Activated CD8-positive, alpha-beta memory T cell treated with anti-CD3 and anti-CD28 coated beads, Interleukin-2, amount 50 U/mL, for 48 hours (primary cell): ENCODE measurements at regions not wholly inside any gene's neighbourhood (a gene's known extent, or its start where the extent isn't known, plus 50 kb on each side); places are given as distances from the start of the nearest gene placed in this dataset.
"Not testable (repeated sequence)": the region's sequence is repeated elsewhere in the genome, so short reads cannot be mapped to it uniquely, and the experiment has no call there.

Experiments used
- DNase-seq: peaks from one replicate; pipeline ENCODE4 v3.0.0-alpha.2; 2020

DNA sequence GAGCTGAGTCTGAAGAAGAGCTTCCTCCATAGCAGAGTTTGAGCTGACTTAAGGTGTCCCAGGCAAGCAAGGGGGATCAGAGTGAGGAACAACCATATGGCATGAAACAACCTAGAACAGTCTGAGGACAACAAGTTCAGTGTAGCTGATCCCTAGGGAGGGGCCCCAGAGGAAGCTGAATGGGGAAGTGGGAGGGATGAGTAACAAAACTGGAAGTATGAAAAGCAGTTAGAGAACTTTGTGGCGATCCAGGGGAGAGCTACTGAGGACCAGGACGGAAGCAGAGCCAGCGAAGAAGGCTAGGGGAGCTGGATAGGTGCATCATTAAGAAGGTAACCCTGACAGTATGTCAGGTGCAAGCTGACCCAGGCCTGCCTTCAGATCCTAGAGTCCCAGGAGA lies 580.8 kb downstream of the BNC2 start:
- no peak for DNase-seq

DNA sequence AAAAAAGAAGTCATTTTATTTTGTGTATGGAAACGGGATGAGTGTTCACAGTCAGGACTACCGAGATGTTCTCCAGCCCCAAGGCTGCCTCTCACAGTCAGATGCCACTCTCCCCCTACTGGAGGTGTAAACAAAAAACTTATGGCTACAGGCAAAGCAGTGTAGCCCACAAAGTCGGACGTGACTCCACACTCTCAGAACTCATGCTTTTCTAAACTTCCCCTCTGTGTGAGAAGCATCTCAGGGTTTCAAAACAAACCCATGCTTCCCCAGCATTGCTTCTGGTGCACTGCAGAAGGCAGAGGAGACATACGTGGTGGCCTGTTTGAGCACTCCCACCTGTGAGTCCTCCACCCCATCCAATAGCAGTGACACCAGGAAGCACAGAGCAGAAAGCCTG lies 580.3 kb downstream of the BNC2 start:
- DNase-seq = no peak

DNA sequence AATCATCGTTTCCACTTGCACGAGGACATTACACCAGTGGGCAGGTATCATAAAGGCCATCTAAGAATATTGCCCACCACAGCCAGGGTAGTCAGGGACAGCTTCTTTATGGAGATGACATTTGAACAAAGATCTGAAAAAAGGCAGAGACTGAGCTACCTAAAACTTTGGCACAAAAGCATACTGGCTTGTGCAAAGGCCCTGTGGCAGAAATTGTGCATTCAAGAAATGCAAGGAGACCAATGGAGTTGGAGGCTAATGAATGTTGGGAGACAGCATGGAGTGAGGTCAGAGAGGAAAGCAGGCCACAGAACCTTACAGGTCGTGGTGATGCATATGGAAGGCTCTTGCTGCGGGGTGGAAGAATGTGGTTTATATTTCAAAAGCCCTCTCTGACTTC lies 578.5 kb downstream of the BNC2 start:
- DNase-seq = no peak

DNA sequence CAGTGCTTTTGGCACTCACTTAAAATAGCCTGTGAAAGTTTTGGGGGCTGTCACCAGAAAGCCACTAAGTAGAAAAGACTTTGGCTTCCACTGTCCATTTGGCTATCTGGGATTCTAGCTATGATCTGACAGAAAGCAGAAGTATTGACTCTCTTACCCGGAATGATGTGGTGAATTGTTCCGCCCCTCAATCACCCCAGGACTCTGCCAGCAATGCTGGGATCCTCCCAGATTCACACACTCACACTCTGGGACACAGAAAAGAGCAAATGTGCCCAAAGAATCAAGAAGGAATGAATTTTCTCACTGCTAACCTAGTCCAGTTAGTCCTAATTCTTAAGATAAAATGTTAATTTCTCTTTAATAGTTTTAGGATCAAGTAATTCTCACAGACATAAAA lies 576.9 kb downstream of the BNC2 start:
- DNase-seq = no peak

DNA sequence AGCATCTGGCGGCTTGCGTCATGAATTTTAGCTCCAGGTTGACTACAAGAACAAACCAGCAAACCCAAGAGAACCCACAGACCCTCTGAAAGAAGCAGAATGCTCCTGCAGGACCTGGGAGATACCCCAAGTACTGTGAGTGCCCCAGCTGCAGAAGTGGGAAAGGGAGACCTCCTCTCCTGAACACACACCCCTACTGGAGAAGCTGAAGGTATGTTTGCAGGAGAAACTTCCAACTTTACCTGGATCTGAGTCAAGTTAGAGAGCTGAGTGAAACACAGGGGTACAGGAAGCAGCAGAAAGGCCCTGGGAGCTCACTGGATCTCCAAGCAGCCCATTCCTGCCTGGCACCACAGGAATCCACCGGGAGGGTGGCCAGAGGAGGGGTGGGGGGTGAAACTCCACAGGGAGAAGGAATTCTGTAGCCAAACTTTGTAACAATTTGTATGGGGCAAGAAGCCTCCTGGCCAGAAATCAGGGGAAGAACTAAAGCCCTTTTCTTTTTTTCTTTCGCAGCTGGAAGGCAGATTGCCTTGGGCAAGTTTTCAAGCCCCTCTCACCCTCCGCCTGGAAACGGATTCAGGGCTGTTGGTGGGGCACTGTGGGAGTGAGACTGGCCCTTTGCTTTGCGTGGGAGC lies 576.2 kb downstream of the BNC2 start:
- DNase-seq = no peak

DNA sequence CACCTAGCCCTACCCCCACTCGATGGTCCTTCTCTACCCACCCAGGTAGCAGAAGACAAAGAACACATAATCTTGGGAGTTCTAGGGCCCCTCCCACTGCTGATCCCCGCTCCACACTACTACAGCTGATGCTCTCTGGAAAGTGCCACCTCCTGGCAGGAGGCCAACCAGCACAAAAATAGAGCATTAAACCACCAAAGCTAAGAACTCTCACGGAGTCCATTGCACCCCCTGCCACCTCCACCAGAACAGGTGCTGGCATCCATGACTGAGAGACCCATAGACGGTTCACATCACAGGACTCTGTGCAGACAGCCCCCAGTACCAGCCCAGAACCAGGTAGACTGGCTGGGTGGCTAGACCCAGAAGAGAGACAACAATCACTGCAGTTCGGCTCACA lies 575.5 kb downstream of the BNC2 start:
- not testable (repeated sequence) for DNase-seq

DNA sequence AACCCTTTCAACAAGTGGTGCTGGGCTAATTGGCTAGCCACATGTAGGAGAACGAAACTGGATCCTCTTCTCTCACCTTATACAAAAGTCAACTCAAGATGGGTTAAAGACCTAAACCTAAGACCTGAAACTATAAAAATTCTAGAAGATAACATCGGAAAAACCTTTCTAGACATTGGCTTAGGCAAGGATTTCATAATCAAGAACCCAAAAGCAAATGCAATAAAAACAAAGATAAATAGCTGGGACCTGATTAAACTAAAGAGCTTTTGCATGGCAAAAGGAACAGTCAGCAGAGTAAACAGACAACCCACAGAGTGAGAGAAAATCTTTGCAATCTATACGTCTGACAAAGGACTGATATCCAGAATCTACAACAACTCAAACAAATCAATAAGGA lies 571.1 kb downstream of the BNC2 start:
- DNase-seq = not testable (repeated sequence)

DNA sequence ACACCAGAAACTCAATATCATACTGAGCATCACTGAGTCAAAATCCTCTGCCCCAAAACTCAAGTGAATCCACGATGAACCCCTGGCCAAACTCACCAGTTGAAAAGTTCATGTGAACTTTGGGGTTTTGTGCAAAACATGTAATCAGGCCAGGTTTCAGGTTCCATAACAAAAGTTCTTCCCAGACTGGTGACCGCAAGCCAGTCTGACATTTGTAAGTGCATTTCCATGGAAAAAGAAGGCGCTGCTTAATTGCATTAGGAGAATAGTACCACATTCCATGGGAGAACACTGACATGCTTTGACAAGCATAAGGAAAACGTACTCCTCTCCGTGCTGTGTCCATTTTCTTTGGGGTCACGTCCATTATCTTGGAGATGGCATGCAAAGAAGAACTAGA lies 567.0 kb downstream of the BNC2 start:
- no peak for DNase-seq

DNA sequence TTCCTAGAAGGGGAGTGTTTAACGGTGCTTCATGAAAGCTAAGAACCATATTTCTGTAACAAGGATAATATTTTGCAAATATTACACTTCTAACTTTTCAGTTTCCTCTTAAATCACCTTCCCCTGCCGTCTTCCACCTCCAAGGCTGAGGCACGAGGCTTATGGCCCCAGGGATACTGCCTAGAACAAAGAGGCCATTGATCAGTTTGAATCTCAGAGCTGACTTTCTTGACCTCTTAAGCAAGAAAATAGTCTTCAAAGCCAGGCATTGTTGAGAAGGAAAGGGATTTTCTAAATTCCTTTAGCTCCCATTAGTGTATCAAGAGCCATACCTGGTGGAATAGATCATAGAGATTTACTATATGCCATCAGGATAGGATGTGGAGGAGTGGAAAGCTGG lies 566.2 kb downstream of the BNC2 start:
- no peak for DNase-seq

DNA sequence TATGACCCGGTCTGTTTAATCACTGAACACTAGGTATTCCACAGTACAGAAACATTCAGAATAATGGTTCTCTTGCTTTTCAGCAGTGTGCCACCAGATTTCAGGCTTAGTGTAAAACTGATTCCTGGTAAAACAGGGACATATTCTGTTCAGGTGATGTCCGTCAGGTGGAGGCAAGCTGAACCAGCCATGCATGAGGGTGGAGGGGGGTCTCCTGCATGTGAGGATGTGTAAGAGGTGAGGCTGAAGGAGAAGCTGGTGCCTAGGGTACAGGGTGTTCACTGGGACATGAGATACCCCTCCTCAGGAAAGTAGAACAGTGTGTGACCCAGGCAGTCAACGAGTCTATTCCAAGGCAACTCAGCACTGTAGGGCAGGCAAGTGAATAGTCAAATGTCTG lies 563.9 kb downstream of the BNC2 start:
- no peak for DNase-seq

DNA sequence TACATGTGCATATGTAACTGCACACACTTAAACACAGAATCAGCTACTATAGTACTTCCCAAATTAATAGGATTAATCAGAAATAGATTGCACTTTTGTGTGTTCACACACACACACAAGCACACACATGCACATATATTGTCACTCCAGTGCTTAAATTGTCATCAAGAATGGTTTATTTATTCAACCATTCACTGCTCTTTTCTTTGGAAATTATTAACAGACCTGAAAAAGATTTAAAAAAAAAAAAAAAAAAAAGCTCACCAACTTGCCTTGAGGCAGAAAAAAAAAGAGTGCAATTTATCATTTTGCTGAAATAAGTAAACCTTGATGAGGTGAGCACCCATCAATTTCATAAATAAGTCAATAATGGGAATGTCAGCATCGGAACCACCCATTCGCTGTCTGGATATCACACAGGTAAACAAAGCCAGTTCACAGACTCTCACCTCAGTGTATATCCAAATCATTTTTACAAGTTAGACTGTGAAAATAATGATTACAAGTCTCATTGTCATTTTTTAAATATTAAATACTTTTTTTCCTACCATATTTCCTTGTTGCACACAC lies 562.8 kb downstream of the BNC2 start:
- DNase-seq = no peak

DNA sequence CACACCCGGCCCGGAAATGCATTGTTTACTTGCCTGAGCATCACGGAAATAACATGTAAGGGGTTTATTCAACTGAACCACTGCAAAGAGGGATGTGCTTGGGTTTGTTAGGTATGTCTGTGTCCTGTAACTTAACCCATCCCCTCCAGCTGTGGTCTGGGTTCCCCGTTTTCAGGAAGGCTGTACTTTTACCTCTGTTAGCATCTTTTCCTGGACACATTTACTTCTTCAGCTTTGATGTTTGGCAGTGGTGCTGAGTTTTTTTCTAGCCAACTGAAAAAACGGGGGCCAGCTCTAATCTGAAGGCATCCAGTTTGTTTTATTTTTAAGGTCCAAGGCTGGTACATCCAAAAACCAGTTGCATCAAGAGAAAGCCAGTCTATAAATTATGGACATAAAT lies 561.8 kb downstream of the BNC2 start:
- peak; percentile 20 for DNase-seq

DNA sequence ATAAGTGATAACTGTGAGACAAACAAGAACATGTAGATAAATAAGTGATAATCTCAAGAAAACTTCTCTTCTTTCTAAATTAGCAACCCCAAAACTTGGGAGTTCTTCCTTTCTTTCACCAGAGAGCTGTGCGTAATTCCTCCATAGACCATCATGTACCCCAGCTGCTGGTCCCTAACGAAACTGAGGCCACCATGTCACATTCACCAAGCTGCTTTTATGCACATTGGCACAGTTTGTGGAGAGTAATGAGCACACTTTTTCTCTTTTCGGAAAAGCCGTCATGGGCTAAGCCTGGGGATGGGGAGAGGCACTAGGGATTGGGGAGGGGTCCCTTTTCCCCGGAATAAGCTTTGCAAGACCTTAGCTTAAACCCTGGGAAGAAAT lies 561.4 kb downstream of the BNC2 start:
- no peak for DNase-seq

DNA sequence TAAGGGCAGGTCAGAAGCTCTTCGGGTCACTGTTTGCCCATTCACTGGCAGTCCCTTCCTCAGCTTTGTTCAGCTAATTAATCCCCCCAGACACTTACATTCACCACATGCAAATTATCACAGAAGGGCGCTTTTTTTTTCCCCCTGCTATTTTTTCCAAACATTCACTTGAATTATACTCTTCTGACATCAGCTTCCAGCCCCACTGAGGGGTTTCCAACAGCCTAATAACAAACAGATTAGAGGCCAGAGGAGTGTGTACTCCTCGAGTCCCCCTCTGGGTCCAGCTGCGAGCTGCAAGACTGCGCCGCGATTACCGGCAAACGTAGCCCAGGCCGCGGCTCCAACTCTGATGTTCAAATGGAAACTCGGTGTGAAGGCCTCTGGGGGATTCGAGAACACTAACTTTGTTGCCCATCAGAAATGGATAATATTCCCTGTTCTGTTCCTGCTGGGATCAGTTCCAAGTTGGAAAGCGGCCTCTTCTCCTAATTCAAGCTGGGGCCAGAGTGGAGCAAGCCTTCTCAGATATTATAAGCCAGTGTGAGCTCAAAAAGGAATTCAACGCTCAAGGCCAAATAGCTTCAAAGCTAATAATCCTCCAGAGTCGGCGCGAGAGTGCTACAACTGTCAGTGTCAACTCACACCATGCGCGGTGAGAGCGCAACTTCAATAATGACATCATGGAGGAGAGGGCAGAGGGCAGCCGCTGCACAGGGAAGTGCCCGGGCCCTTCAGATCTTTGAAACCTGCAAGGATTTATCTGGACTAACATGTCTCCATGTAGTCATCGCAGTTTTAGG lies 560.8 kb downstream of the BNC2 start:
- peak; percentile 17 for DNase-seq

DNA sequence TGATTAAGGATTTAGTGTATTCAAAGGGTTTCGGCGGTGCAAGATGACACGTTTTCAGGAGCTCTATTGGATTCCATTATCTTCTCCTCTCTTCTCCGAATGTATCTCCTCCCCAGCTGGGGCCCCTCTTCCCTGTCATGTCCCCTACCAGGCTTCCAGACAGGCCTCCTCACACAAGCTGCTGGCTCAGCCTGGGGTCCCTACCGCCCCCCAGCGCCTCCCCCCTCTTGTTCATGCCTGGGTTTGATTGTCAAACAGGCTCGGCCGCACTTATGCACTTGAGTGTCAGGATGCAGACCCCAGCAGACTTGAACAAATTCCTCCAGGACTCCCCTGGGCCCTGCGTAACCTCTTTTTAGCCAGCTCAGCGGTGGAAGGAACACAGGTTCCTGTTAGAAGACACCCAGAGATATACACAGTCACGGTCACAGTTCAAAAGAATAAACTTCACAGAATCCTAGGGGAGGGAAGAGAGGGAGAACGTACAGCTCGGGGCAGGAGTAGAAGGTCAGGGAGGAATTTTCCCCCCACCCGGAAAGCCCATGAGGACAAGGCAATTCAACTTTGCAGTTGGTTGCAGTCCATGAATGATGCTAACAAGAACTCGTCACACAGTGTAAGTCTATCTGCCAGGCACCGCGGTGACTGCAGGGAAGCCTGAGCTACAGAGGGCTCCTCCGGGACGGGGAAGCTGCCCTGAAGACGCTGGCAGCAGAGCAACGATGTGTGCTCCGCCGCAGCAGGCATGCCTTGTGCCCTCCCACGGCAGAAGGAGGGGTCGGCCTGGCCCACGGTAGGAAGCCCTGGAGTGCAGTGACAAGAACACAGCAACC lies 560.0 kb downstream of the BNC2 start:
- peak; percentile 18 for DNase-seq

DNA sequence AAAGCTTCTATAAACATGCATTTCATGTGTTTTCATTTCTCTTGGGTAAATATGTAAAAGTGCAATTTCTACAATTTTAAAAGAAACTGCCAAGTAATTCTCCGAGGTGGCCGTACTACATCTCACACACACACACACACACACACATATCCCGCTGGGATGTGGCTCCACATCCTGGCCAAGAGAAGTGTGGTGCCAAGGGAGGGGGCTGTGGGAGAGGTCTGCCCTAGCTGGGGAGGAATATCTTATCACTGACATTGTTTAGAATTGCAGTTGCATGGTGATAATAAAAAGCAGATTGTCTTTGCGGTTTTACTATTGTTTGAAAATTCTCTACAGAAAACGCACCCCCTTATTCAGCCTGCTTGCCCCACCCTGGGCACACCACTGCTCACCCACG lies 558.4 kb downstream of the BNC2 start:
- DNase-seq = peak; percentile 1

DNA sequence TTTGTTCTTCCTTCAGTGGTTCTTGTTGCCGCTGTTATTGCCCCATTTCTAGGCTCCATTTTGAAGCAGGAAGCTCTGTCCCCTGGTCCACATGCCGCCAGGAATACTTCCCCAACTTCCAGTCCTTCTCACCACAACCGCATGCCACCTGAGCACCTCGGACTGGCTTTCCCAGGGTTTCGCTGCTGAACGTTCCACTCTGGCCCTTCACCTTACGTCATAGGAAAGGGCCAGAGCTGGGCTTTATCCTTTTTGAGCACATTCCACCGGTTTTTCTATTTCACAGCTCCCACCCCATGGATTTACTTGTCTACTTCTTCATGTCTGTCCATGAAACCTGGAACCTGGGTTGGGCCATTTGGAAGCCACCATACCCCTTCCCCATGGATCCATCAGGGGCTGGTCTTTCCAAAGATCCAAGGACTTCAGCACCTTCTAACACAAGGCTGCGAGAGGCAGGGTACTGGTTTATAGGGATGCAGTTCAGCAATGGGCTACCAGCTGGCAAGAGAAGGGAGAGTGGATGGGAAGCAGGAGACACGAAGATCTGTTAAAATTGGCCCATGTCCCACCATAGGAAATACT lies 557.4 kb downstream of the BNC2 start:
- DNase-seq = no peak

DNA sequence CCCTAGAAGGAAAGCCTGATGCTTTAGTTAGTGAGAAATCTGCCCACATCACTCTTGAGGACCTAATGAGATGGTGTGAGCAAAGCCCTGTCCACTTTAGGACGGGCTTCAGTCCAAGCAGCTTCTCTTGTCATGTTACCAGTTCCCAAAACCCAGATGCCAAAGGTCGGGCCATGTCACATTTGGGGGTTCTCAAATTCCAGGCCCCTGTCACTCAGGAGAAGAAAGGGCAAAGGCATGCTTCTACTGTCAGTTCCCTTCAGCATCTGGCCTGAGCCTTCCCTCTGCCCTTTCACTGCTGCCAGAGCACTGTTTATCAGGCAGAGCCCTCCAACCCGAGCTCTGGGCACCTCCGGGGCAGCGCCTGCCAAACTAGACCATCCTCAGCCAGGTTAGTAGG lies 556.0 kb downstream of the BNC2 start:
- no peak for DNase-seq

DNA sequence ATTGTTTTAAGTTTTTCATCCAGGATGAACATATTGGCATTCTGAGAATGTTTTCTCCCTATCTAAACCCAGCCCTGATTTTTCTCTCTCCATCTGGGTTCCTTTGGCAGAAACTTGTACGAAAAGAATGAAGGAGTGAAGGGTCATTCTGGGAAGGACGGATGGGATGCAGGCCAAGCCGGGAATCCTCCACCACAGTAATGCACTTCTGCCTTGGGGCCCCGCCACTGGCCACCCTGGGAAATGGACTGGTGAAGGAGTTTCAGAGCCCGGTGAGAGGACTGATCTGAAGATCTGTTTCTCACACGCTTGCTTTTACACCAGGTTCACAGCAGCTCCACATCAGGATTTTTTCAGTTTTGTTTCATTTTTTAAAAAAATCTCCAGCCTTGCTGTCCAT lies 554.8 kb downstream of the BNC2 start:
- no peak for DNase-seq

DNA sequence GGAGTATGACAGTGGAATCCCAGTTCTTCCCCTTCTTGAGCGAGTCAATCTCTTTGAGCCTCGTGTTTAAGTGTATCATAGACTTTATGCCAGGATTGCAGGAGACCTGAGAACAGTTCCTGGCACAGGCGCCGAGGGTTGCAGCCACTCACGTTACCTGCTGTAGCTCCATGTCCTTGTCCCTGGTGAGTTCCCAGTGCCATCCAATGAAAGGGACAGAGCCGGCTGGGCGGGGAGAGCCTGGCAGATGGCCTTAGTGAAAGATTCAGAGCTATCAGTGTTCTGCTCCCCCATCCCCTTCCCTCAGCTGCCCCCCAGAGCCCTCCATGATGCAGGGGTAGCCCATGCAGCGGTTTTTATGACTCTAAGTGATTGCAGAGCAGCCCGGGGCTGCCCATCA lies 554.0 kb downstream of the BNC2 start:
- no peak for DNase-seq

DNA sequence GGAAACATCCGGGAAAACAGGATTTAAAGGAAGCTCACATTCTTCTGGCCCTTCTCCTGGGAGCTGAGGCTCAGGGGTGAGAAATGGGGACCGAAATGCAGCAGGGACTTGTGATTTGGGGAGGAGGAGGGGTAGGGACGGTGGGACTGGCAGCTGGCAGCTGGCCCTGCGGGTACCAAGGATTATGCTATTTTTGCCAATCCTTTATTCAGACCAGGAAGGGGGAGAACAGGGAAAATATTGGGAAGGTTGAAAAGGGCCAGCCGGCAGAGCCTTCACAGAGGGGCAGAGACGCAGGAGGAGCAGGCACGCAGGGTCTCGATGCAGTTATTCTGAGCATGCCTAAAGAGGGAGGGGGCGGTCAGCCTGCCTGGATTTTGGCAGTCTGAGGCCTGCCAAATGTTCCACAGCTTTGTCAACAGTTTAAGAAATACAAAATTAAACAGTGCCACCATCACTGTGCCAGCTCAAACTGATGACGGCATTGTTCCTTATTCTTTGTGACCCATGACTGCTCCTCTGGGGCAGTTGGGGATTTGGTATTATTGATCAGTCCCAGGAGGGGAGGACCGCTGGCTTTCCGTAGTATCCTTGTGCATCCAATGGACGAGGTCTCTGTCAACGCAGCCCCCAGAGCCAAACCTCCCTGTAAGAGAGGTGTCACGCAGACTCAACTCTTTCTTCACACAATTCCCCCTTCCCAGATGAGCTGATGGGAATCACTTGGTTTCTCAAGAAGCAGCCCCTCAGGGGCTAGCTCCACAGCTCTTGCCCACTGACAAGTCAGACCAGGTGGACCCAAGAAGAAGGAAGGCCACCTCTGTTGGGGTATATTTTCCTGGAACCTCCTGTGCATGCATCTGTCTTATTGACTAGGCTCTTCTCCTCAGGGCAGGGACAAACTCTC lies 553.3 kb downstream of the BNC2 start:
- no peak for DNase-seq

DNA sequence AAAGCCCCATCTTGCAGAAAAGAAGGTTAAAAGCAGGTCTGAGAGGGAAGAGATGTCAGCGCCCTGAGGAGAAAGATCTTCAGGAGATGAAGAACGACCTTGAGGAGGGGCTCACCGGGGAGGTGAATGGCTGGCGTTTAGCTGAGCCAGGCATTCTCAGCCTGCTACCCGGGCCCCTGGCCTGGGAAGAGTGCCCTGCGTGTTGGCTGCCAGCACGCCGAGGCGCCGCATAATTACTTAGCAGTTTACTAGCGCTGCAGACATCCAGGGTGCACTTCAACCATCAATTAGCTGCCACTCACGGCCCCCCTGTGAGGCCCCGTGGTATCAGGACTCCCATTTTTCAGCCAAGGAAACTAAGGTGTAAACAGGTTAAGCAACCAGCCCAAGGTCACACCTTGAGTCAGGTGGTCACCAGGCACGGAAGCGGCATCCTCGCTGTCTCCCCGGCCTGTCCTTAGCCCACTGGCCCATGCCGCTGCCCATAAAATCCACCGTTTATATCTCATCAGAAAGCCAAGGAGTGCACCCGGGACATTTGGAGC lies 551.9 kb downstream of the BNC2 start:
- no peak for DNase-seq
